22Rv1 (cell line): ENCODE measurements at regions not wholly inside any gene's neighbourhood (a gene's known extent, or its start where the extent isn't known, plus 50 kb on each side); places are given as distances from the start of the nearest gene placed in this dataset.

Experiments used
- ZFX ChIP-seq: fragments of 450-650 bp; IDR thresholded peaks from 2 replicates; pipeline ENCODE4 v1.6.1; 2017; ENCODE audit warnings: antibody characterized with exemption, borderline replicate concordance
- TF ChIP-seq, protein P1 (sequence below): fragments of 450-650 bp; IDR thresholded peaks from 2 replicates; pipeline ENCODE4 v1.5.1; 2017; ENCODE audit warnings: mild to moderate bottlenecking

DNA sequence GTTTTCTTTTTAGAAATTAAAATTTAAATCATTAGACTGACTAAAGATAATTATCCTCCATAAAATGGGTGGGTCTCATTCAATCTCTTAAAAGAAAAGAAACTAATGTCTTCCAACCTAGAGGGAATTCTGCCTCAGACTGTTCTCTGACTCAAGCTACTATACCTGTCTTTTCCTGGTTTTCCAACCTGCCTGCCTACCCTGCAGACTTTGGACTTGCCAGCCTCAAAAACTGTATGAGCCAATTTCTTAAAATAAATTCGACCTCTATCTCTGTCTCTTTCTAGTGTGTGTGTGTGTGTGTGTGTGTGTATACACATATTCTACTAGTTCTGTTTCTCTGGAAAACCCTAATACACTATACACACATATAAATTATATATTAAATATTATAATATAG is 847.3 kb downstream of the PCDH17 start:
- TF ChIP-seq, protein P1, sequence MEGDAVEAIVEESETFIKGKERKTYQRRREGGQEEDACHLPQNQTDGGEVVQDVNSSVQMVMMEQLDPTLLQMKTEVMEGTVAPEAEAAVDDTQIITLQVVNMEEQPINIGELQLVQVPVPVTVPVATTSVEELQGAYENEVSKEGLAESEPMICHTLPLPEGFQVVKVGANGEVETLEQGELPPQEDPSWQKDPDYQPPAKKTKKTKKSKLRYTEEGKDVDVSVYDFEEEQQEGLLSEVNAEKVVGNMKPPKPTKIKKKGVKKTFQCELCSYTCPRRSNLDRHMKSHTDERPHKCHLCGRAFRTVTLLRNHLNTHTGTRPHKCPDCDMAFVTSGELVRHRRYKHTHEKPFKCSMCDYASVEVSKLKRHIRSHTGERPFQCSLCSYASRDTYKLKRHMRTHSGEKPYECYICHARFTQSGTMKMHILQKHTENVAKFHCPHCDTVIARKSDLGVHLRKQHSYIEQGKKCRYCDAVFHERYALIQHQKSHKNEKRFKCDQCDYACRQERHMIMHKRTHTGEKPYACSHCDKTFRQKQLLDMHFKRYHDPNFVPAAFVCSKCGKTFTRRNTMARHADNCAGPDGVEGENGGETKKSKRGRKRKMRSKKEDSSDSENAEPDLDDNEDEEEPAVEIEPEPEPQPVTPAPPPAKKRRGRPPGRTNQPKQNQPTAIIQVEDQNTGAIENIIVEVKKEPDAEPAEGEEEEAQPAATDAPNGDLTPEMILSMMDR, result no peak
- TF ChIP-seq ZFX, result no peak
